ENCODE measurements at regions not wholly inside any gene's neighbourhood (a gene's known extent, or its start where the extent isn't known, plus 50 kb on each side); places are given as distances from the start of the nearest gene placed in this dataset.

- TF ChIP-seq CTCF (IDR thresholded peaks at IDR 0.05) = no peak
- no peak for TF ChIP-seq POLR2A (IDR thresholded peaks at IDR 0.05)
Measured at GRCh38 chr9:3629495-3629894, 103.7 kb upstream of the RFX3 start.

Data from uterus (tissue), 2 donors.